ENCODE measurements at regions not wholly inside any gene's neighbourhood (a gene's known extent, or its start where the extent isn't known, plus 50 kb on each side); places are given as distances from the start of the nearest gene placed in this dataset.

DNA sequence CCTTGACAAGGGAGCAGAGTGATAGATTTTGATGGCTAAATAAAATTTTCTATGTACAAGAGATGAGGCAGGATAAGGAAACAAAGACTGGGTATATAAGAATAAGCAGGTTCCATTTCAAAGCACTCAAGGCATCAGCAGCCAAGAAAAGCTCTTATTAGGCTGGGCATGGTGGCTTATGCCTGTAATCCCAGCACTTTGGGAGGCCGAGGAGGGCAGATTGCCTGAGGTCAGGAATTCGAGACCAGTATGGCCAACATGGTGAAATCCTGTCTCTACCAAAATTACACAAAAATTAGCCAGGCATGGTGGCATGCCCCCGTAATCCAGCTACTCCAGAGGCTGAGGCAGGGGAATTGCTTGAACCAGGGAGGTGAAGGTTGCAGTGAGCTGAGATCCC is 563.4 kb upstream of the CCDC179 start:
- 79 to 94% (median 88%) methylated on average over 3 of the region's 3 CpGs for WGBS, 5 donors
- Histone ChIP-seq H3K27ac (no peak overlapping the region), H3K4me1 (no peaks in the 10 kb centered on the region), H3K4me3 (no peak overlapping the region), H3K27me3 (no peaks in the 10 kb centered on the region), H3K36me3 (no peaks in the 10 kb centered on the region), H3K9me3 (no peaks in the 10 kb centered on the region)
- no peak for TF ChIP-seq POLR2AphosphoS5 (IDR thresholded peaks at IDR 0.05)
- TF ChIP-seq POLR2A (IDR thresholded peaks at IDR 0.05): no peak
- DNase-seq: no peak
- intact Hi-C loops (cut with DNase I; ENCODE audit: low total_unique reads): no loop called here

DNA sequence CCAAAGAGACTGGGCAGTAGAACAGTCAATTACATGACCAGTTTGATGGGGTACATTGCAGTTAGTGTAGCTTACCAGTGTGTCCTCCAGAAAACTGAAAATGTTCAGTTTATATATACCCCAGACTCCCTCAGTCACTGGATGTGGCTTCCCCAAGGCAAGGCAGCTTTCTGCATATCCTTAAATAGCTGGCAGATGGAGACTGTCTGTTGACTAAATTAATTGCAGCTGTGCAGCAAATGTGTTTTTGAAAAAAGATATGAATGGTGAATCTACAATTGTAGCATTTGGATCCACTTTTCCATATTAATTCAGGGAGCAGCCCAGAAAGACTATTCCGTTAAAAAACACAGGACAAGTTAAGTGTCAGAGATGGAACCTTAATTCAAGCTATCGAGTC is 565.1 kb upstream of the CCDC179 start:
- Histone ChIP-seq H3K27me3 (no peaks in the 10 kb centered on the region), H3K27ac (no peak overlapping the region), H3K36me3 (no peaks in the 10 kb centered on the region), H3K9me3 (no peaks in the 10 kb centered on the region), H3K4me3 (no peak overlapping the region), H3K4me1 (no peaks in the 10 kb centered on the region)
- intact Hi-C loops (cut with DNase I; ENCODE audit: low total_unique reads): no loop called here
- TF ChIP-seq, protein P1, sequence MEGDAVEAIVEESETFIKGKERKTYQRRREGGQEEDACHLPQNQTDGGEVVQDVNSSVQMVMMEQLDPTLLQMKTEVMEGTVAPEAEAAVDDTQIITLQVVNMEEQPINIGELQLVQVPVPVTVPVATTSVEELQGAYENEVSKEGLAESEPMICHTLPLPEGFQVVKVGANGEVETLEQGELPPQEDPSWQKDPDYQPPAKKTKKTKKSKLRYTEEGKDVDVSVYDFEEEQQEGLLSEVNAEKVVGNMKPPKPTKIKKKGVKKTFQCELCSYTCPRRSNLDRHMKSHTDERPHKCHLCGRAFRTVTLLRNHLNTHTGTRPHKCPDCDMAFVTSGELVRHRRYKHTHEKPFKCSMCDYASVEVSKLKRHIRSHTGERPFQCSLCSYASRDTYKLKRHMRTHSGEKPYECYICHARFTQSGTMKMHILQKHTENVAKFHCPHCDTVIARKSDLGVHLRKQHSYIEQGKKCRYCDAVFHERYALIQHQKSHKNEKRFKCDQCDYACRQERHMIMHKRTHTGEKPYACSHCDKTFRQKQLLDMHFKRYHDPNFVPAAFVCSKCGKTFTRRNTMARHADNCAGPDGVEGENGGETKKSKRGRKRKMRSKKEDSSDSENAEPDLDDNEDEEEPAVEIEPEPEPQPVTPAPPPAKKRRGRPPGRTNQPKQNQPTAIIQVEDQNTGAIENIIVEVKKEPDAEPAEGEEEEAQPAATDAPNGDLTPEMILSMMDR (IDR thresholded peaks at IDR 0.05): no peak
- no peak for TF ChIP-seq EP300 (IDR thresholded peaks at IDR 0.05)
- TF ChIP-seq POLR2A (IDR thresholded peaks at IDR 0.05): no peak
- TF ChIP-seq POLR2AphosphoS5 (IDR thresholded peaks at IDR 0.05): no peak
- WGBS, 5 donors: 73 to 94% (median 83%) methylated on average over 2 of the region's 2 CpGs
- DNase-seq: peak in 1 of 2 donors; percentile 15

DNA sequence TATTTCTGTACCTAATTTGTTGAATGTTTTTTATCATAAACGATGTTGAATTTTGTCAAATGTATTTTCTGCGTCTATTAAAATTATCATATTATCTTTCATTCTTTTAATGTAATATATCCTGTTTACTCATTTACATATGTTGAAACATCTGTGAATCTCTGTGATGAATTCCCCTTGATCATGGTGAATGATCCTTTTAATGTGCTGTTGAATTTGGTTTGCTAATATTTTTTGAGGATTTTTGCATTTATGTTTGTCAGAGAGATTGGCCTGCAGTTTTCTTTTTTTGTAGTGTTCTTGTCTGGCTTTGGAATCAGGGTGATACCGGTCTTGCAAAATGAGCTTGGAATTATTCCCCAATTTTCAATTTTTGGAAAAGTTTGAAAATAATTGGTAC is 569.3 kb upstream of the CCDC179 start:
- no peaks in the 10 kb centered on the region for H3K36me3 ChIP-seq
- H3K27ac ChIP-seq: no peak overlapping the region
- intact Hi-C loops (cut with DNase I; ENCODE audit: low total_unique reads): no loop called here
- no peaks in the 10 kb centered on the region for H3K4me1 ChIP-seq
- WGBS, 5 donors: 85 to 92% (median 88%) methylated on average over 3 of the region's 3 CpGs
- no peaks in the 10 kb centered on the region for H3K9me3 ChIP-seq
- TF ChIP-seq POLR2A (IDR thresholded peaks at IDR 0.05): no peak
- no peak for TF ChIP-seq EP300 (IDR thresholded peaks at IDR 0.05)
- TF ChIP-seq, protein P1 (IDR thresholded peaks at IDR 0.05): no peak
- no peak for TF ChIP-seq POLR2AphosphoS5 (IDR thresholded peaks at IDR 0.05)
- no peak overlapping the region for H3K4me3 ChIP-seq
- no peaks in the 10 kb centered on the region for H3K27me3 ChIP-seq
- DNase-seq: no peak

DNA sequence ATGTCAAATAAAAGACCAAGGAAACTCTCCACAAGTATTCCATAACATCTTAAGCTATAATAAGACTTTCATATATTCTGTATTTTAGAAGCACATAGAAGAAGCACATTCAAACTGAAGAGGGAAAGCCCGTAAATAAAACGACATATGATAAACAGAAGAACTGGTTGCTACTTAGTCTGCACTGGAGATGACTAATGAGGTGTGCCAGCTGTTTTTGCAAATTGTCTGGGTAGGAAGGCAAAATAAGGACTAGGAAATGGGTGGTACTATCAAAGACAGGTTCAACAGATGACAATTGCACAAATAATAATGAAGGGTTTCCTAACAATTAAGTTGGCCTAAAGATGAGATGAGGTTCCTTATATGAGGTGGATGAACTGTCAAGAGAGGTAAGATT is 593.2 kb upstream of the CCDC179 start:
- Histone ChIP-seq H3K27ac (no peak overlapping the region), H3K4me3 (no peak overlapping the region), H3K27me3 (no peaks in the 10 kb centered on the region), H3K36me3 (no peaks in the 10 kb centered on the region), H3K4me1 (no peaks in the 10 kb centered on the region), H3K9me3 (no peaks in the 10 kb centered on the region)
- intact Hi-C loops (cut with DNase I; ENCODE audit: low total_unique reads): no loop called here
- 76 to 90% (median 85%) methylated on average over 2 of the region's 2 CpGs for WGBS, 5 donors
- DNase-seq: no peak
- TF ChIP-seq EP300 (IDR thresholded peaks at IDR 0.05): no peak
- TF ChIP-seq, protein P1 (IDR thresholded peaks at IDR 0.05): no peak
- TF ChIP-seq POLR2AphosphoS5 (IDR thresholded peaks at IDR 0.05): no peak
- TF ChIP-seq POLR2A (IDR thresholded peaks at IDR 0.05): no peak

DNA sequence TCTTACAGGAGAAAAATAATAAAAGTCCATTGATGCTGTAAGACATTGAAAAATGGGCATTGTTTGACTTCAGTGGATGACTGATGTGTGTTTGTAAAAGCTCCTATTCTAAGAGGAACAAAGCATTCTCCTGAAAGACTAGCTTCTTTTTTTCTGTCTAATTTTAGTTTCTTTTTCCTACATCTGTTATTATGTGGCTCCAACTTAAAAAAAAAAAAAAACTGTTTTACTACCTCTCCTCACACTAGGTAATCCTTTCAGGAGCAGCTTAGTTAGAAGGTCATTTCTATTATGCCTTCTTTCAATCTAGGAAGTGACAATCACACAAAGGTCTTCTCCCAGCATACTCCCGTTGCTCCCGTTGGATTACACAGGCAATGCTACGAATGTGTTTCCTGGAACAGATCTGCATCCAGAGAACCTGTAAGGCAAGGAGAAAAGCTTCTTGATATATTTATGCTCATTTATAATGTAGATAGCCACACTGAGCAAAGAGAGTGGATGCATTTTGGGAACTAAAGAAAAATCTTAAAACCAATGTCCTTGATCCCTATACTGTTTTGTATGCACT is 595.1 kb upstream of the CCDC179 start:
- WGBS, 5 donors: 17 to 27% (median 21%) methylated on average over 3 of the region's 3 CpGs
- Histone ChIP-seq H3K27me3 (no peaks in the 10 kb centered on the region), H3K36me3 (no peaks in the 10 kb centered on the region), H3K4me1 (no peaks in the 10 kb centered on the region), H3K9me3 (no peaks in the 10 kb centered on the region), H3K4me3 (no peak overlapping the region), H3K27ac (no peak overlapping the region)
- TF ChIP-seq POLR2AphosphoS5 (IDR thresholded peaks at IDR 0.05) (no peak), EP300 (IDR thresholded peaks at IDR 0.05) (no peak), POLR2A (IDR thresholded peaks at IDR 0.05) (no peak)
- TF ChIP-seq, protein P1 (IDR thresholded peaks at IDR 0.05): no peak
- intact Hi-C loops (cut with DNase I; ENCODE audit: low total_unique reads): no loop called here
- peak in 1 of 2 donors; percentile 3 for DNase-seq

Data from stomach (tissue), 8 donors.